ENCODE measurements at regions not wholly inside any gene's neighbourhood (a gene's known extent, or its start where the extent isn't known, plus 50 kb on each side); places are given as distances from the start of the nearest gene placed in this dataset.

DNA sequence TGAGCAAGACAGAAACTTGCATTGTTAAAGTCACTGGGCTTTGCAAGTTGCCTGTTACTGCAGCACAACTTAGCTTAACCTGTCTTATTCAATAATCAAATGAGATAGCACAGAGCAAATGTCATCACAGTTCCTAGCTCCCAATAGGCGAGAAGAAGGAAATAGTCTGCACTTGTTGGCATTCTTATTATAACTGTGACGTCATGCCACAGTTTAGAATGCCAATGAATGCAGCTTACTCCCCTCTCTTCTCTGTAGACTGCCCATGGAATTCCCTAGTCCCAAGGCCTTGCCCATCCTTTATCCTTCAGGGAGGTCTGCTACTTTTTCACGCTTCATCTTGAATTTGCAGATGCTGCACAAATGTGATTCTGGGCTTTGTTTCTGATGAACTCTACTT is 1094.9 kb upstream of the AUTS2 start:
- no peak overlapping the region for H3K23ac ChIP-seq (ENCODE audit: low read depth, low read length)
- no peak overlapping the region for H4K5ac ChIP-seq (ENCODE audit: low read depth, low read length)
- H3K36me3 ChIP-seq (ENCODE audit: control insufficient read depth, insufficient read depth, low read length), result no peaks in the 10 kb centered on the region
- no peaks in the 10 kb centered on the region for H4K20me1 ChIP-seq (ENCODE audit: insufficient read depth, low read length)
- no peak for DNase-seq
- no peak for TF ChIP-seq POLR2A (IDR thresholded peaks at IDR 0.05; ENCODE audit: low read depth, low read length)
- no peak for TF ChIP-seq RCOR1 (IDR thresholded peaks at IDR 0.05; ENCODE audit: insufficient replicate concordance, low read length)
- TF ChIP-seq CHD1 (IDR thresholded peaks at IDR 0.05; ENCODE audit: low read depth, low read length), result no peak
- ATAC-seq (ENCODE audit: low read depth), result no peak
- H2BK20ac ChIP-seq (ENCODE audit: low read depth, low read length), result no peak overlapping the region
- no peak overlapping the region for H2BK5ac ChIP-seq (ENCODE audit: low read depth, low read length, poor library complexity, severe bottlenecking)
- no peak overlapping the region for H2AFZ ChIP-seq (replicated peaks; ENCODE audit: low read length, poor library complexity)
- H2AK9ac ChIP-seq (replicated peaks; ENCODE audit: low read depth, low read length, poor library complexity), result no peak overlapping the region
- intact Hi-C loops (cut with micrococcal nuclease), result no loop called here
- WGBS, 2 experiments (ENCODE audit: extremely low coverage in 2 of 2, insufficient read length in 1 of 2), result no CpG with 5 or more reads among the region's 3 CpGs
- in situ Hi-C loops (cut with MboI; ENCODE audit: low sequenced_read_pairs), result no loop called here
- H3K14ac ChIP-seq (replicated peaks; ENCODE audit: low read depth, low read length), result no peak overlapping the region
- POLR2A ChIA-PET (ENCODE audit: unreplicated experiment), result no interaction called here
- CTCF ChIA-PET, result no interaction called here
- H3K4ac ChIP-seq (ENCODE audit: low read depth, low read length), result no peak overlapping the region
- dilution Hi-C loops (cut with HindIII; ENCODE audit: low sequenced_read_pairs, unreplicated experiment), result no loop called here
- no TSS peak for BruUV-seq (replicated peaks)
- no peak overlapping the region for H2AK5ac ChIP-seq (ENCODE audit: low read depth, low read length)
- H3K27me3 ChIP-seq (ENCODE audit: control insufficient read depth, insufficient read depth, low read length), result no peaks in the 10 kb centered on the region
- no peaks in the 10 kb centered on the region for H3K4me1 ChIP-seq (ENCODE audit: control insufficient read depth, insufficient read depth, low read length)
- no peak overlapping the region for H3K27ac ChIP-seq (ENCODE audit: insufficient read depth, low read length)
- no peaks in the 10 kb centered on the region for H3K79me1 ChIP-seq (ENCODE audit: low read depth in 1 of 2, low read length in 2 of 2)
- no peak overlapping the region for H2BK15ac ChIP-seq (ENCODE audit: low read depth, low read length)
- H3K9me3 ChIP-seq (ENCODE audit: control insufficient read depth, insufficient read depth, low read length), result peaks cover 9% of the 10 kb centered on the region; the same call in 1 of the 2 replicates
- H3K4me2 ChIP-seq (ENCODE audit: low read depth, low read length), result no peak overlapping the region
- H4K8ac ChIP-seq (ENCODE audit: low read depth in 2 of 2, low read length in 2 of 2), result no peak overlapping the region
- no peak overlapping the region for H3K18ac ChIP-seq (ENCODE audit: low read depth, low read length)
- no peak overlapping the region for H3K9ac ChIP-seq (ENCODE audit: low read depth, low read length)
- no peaks in the 10 kb centered on the region for H3K9me1 ChIP-seq (ENCODE audit: insufficient read depth, low read length)
- H3K4me3 ChIP-seq (ENCODE audit: insufficient read depth, low read depth, low read length), result no peak overlapping the region
- no peak overlapping the region for H2BK120ac ChIP-seq (ENCODE audit: low read depth, low read length)
- H4K91ac ChIP-seq (ENCODE audit: insufficient read depth, low read depth, low read length), result no peak overlapping the region
- no peak overlapping the region for H3K56ac ChIP-seq (ENCODE audit: extremely low read depth, insufficient read depth, low read length)

All from IMR-90 (cell line).